ENCODE measurements at regions not wholly inside any gene's neighbourhood (a gene's known extent, or its start where the extent isn't known, plus 50 kb on each side); places are given as distances from the start of the nearest gene placed in this dataset.

GRCh38 chr13:62092949-62093348 lies 677.3 kb upstream of the PCDH20 start:
- intact Hi-C loops (cut with DNase I) = no loop called here
- DNase-seq (ENCODE audit: low spot score) = no peak

GRCh38 chr13:62092536-62092935 lies 676.9 kb upstream of the PCDH20 start:
- no peak for DNase-seq (ENCODE audit: low spot score)
- intact Hi-C loops (cut with DNase I) = no loop called here

- DNase-seq (ENCODE audit: low spot score) = no peak
- intact Hi-C loops (cut with DNase I) = no loop called here
These were observed 672.5 kb upstream of the PCDH20 start for GRCh38 chr13:62088165-62088564.

- intact Hi-C loops (cut with DNase I) = no loop called here
- no peak for DNase-seq (ENCODE audit: low spot score)
These were observed 671.5 kb upstream of the PCDH20 start for GRCh38 chr13:62087124-62087523.

GRCh38 chr13:62085337-62086229 lies 669.9 kb upstream of the PCDH20 start:
- intact Hi-C loops (cut with DNase I) = no loop called here
- no peak for DNase-seq (ENCODE audit: low spot score)

- intact Hi-C loops (cut with DNase I) = no loop called here
- no peak for DNase-seq (ENCODE audit: low spot score)
These were observed 669.1 kb upstream of the PCDH20 start for GRCh38 chr13:62084728-62085127.

- DNase-seq (ENCODE audit: low spot score) = no peak
- intact Hi-C loops (cut with DNase I) = no loop called here
These were observed 652.2 kb upstream of the PCDH20 start for GRCh38 chr13:62067821-62068220.

GRCh38 chr13:62065016-62065415 lies 649.4 kb upstream of the PCDH20 start:
- no peak for DNase-seq (ENCODE audit: low spot score)
- intact Hi-C loops (cut with DNase I) = no loop called here

GRCh38 chr13:62061751-62062150 lies 646.1 kb upstream of the PCDH20 start:
- intact Hi-C loops (cut with DNase I) = no loop called here
- no peak for DNase-seq (ENCODE audit: low spot score)

- DNase-seq (ENCODE audit: low spot score) = no peak
- intact Hi-C loops (cut with DNase I) = no loop called here
These were observed 644.9 kb upstream of the PCDH20 start for GRCh38 chr13:62060570-62060969.

GRCh38 chr13:62057286-62057685 lies 641.6 kb upstream of the PCDH20 start:
- intact Hi-C loops (cut with DNase I) = no loop called here
- no peak for DNase-seq (ENCODE audit: low spot score)

GRCh38 chr13:62049992-62050391 lies 634.3 kb upstream of the PCDH20 start:
- no peak for DNase-seq (ENCODE audit: low spot score)
- intact Hi-C loops (cut with DNase I) = no loop called here

- no peak for DNase-seq (ENCODE audit: low spot score)
- intact Hi-C loops (cut with DNase I) = no loop called here
These were observed 630.9 kb upstream of the PCDH20 start for GRCh38 chr13:62046512-62046911.

GRCh38 chr13:62043600-62043999 lies 628.0 kb upstream of the PCDH20 start:
- no peak for DNase-seq (ENCODE audit: low spot score)
- intact Hi-C loops (cut with DNase I) = no loop called here

GRCh38 chr13:62040806-62041205 lies 625.2 kb upstream of the PCDH20 start:
- no peak for DNase-seq (ENCODE audit: low spot score)
- intact Hi-C loops (cut with DNase I) = no loop called here

- intact Hi-C loops (cut with DNase I) = no loop called here
These were observed 624.4 kb upstream of the PCDH20 start for GRCh38 chr13:62040078-62040477.

GRCh38 chr13:62038214-62038613 lies 622.6 kb upstream of the PCDH20 start:
- no peak for DNase-seq (ENCODE audit: low spot score)
- intact Hi-C loops (cut with DNase I) = no loop called here

More at GRCh38 chr13:62040078-62040477, 624.4 kb upstream of the PCDH20 start:
- DNase-seq (ENCODE audit: low spot score) = no peak

GRCh38 chr13:62035981-62036380 lies 620.3 kb upstream of the PCDH20 start:
- intact Hi-C loops (cut with DNase I) = no loop called here
- no peak for DNase-seq (ENCODE audit: low spot score)

GRCh38 chr13:62033934-62034333 lies 618.3 kb upstream of the PCDH20 start:
- intact Hi-C loops (cut with DNase I) = no loop called here
- DNase-seq (ENCODE audit: low spot score) = no peak

- intact Hi-C loops (cut with DNase I) = no loop called here
These were observed 606.7 kb upstream of the PCDH20 start for GRCh38 chr13:62022369-62022768.

GRCh38 chr13:62019858-62020257 lies 604.2 kb upstream of the PCDH20 start:
- intact Hi-C loops (cut with DNase I) = no loop called here
- no peak for DNase-seq (ENCODE audit: low spot score)

More at GRCh38 chr13:62022369-62022768, 606.7 kb upstream of the PCDH20 start:
- no peak for DNase-seq (ENCODE audit: low spot score)

GRCh38 chr13:62014299-62014698 lies 598.6 kb upstream of the PCDH20 start:
- intact Hi-C loops (cut with DNase I) = no loop called here
- DNase-seq (ENCODE audit: low spot score) = no peak

Data from cardiac septum (tissue), 1 donor.